GM12891 (cell line): ENCODE measurements at regions not wholly inside any gene's neighbourhood (a gene's known extent, or its start where the extent isn't known, plus 50 kb on each side); places are given as distances from the start of the nearest gene placed in this dataset.

Experiments used
- PAX5 ChIP-seq: IDR thresholded peaks from 2 replicates; pipeline ENCODE4 v1.6.1; 2011; ENCODE audit warnings: low read length, moderate library complexity, mild to moderate bottlenecking; ENCODE audit not compliant: insufficient read depth, severe bottlenecking
- POLR2A ChIP-seq: IDR thresholded peaks from 2 replicates; pipeline ENCODE4 v1.6.1; 2011; ENCODE audit warnings: low read depth, low read length, control low read depth
- POLR2AphosphoS5 ChIP-seq: IDR thresholded peaks from 2 replicates; pipeline ENCODE4 v1.6.1; 2011; ENCODE audit warnings: low read depth, low read length, control low read depth
- SPI1 ChIP-seq: IDR thresholded peaks from 2 replicates; pipeline ENCODE4 v1.6.1; 2011; ENCODE audit warnings: low read depth, low read length, control low read depth
- TAF1 ChIP-seq: IDR thresholded peaks from 2 replicates; pipeline ENCODE4 v1.6.1; 2011; ENCODE audit warnings: low read depth, low read length, control low read depth

- TF ChIP-seq POLR2A (no peak), POLR2AphosphoS5 (no peak), PAX5 (no peak), SPI1 (no peak), TAF1 (no peak)
Measured at GRCh38 chr4:77268108-77268507, 111.1 kb downstream of the CCNG2 start.
